ENCODE measurements at regions not wholly inside any gene's neighbourhood (a gene's known extent, or its start where the extent isn't known, plus 50 kb on each side); places are given as distances from the start of the nearest gene placed in this dataset.

- TF ChIP-seq GATA2 (IDR thresholded peaks at IDR 0.05; ENCODE audit: low read depth, low read length) (no peak), GATA3 (IDR thresholded peaks at IDR 0.05; ENCODE audit: low read depth, low read length) (no peak)
Measured at GRCh38 chr16:86702824-86703588, 124.7 kb downstream of the FOXL1 start.
